Muscle of leg (tissue), 3 donors: ENCODE measurements at regions not wholly inside any gene's neighbourhood (a gene's known extent, or its start where the extent isn't known, plus 50 kb on each side); places are given as distances from the start of the nearest gene placed in this dataset.

Source experiments
- DNase-seq: peaks from one replicate; pipeline ENCODE4 v3.0.0; 2013
- H3K27ac ChIP-seq: one replicate; pipeline ENCODE4 v1.5.1; 2013; ENCODE audit warnings: mild to moderate bottlenecking, low read length, control low read depth
- H3K27me3 ChIP-seq: one replicate; pipeline ENCODE4 v1.6.1; 2013; ENCODE audit warnings: low read length; ENCODE audit not compliant: control insufficient read depth, insufficient read depth
- H3K36me3 ChIP-seq: one replicate; pipeline ENCODE4 v1.6.1; 2013; ENCODE audit warnings: low read length; ENCODE audit not compliant: control insufficient read depth, insufficient read depth
- H3K4me1 ChIP-seq: one replicate; pipeline ENCODE4 v1.6.1; 2013; ENCODE audit warnings: low read length; ENCODE audit not compliant: control insufficient read depth, insufficient read depth
- H3K4me3 ChIP-seq: one replicate; pipeline ENCODE4 v1.5.1; 2013; ENCODE audit warnings: low read length, control low read depth
- H3K9me3 ChIP-seq: replicated peaks from 2 replicates; pipeline ENCODE4 v1.6.1; 2013; ENCODE audit warnings: low read depth, low read length; ENCODE audit not compliant: control insufficient read depth
- WGBS: methylation state at CpG from one replicate; pipeline ENCODE4 v1.1.5; 2013; ENCODE audit warnings: missing lambda C conversion rate; ENCODE audit not compliant: insufficient coverage; 5-methylcytosine and 5-hydroxymethylcytosine counted together

DNA sequence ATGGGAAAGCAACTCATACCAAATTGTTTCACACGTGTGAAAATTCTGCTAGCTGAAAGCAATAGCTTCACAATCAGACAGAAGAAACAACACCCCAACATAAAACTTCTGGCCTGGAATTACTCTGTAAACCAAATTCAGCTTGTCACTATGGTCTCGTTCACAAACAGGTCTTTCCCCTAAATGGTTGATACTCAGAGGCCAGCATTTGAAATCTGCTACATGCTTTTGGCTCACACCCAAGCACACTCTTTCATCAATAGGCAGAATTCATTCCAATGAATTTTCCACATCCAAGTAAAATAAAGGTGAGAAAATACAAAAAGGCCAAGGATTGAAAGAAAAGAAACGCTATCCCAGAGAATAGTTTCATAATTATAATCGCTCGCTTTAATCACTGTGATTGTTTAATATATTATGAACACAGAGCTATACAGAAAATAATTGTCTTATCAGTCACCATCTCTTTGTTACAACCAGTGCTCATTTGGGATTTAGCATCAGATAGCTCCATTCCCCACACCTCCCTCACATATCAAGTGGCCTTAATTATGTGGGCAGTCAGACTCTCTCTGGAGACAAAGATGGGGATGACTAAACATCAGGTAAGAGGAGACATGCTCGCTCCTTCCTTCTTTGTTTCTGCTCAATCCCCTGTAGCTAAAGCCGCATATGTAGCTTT is 503.8 kb upstream of the ARRDC4 start:
- Histone ChIP-seq H3K36me3 (no peaks in the 10 kb centered on the region), H3K27me3 (no peaks in the 10 kb centered on the region), H3K4me3 (no peak overlapping the region), H3K27ac (no peak overlapping the region), H3K9me3 (no peaks in the 10 kb centered on the region), H3K4me1 (no peaks in the 10 kb centered on the region)
- DNase-seq = no peak
- WGBS = 37% methylated on average over 2 of the region's 7 CpGs

- Histone ChIP-seq H3K27ac (no peak overlapping the region), H3K4me3 (no peak overlapping the region), H3K4me1 (no peaks in the 10 kb centered on the region), H3K27me3 (no peaks in the 10 kb centered on the region), H3K36me3 (no peaks in the 10 kb centered on the region), H3K9me3 (no peaks in the 10 kb centered on the region)
- DNase-seq = no peak
- WGBS = no CpG with 5 or more reads among the region's 3 CpGs
These were observed 503.2 kb upstream of the ARRDC4 start for GRCh38 chr15:97457203-97457847.

DNA sequence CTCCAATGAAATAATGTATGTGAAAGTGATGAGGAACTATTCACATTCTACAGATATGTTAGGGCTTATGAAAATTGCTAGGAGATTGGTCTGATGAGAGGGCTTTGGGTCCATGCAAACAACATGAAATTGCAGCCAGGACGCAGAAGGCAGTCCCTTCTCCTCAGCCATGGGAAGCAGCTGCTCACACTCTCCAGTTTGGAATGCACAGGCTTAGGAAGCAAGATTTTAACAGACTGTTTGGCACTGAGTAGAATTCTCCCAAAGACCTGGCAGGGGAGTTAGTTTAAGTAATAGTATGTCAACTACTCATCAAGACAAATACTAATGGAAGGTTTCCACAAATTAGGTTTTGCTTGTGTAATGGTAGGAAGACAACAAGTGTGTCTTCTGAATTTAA is 500.7 kb upstream of the ARRDC4 start:
- H3K27ac ChIP-seq = no peak overlapping the region
- H3K4me1 ChIP-seq = no peaks in the 10 kb centered on the region
- peak; percentile 18 for DNase-seq
- no peaks in the 10 kb centered on the region for H3K36me3 ChIP-seq
- H3K4me3 ChIP-seq = no peak overlapping the region
- no peaks in the 10 kb centered on the region for H3K27me3 ChIP-seq
- no CpG with 5 or more reads among the region's 1 CpG for WGBS
- no peaks in the 10 kb centered on the region for H3K9me3 ChIP-seq

- H3K27ac ChIP-seq = no peak overlapping the region
- no CpG with 5 or more reads among the region's 1 CpG for WGBS
- DNase-seq = peak; percentile 53
These were observed 499.3 kb upstream of the ARRDC4 start for GRCh38 chr15:97461226-97461625.

GRCh38 chr15:97463696-97464095 is 496.8 kb upstream of the ARRDC4 start:
- Histone ChIP-seq H3K36me3 (no peaks in the 10 kb centered on the region), H3K9me3 (no peaks in the 10 kb centered on the region), H3K27me3 (no peaks in the 10 kb centered on the region), H3K4me3 (no peak overlapping the region), H3K4me1 (no peaks in the 10 kb centered on the region), H3K27ac (no peak overlapping the region)
- DNase-seq = no peak
- WGBS = 71% methylated on average over 3 of the region's 4 CpGs

More at GRCh38 chr15:97461226-97461625, 499.3 kb upstream of the ARRDC4 start:
- Histone ChIP-seq H3K27me3 (no peaks in the 10 kb centered on the region), H3K9me3 (no peaks in the 10 kb centered on the region), H3K36me3 (no peaks in the 10 kb centered on the region), H3K4me1 (no peaks in the 10 kb centered on the region), H3K4me3 (no peak overlapping the region)

DNA sequence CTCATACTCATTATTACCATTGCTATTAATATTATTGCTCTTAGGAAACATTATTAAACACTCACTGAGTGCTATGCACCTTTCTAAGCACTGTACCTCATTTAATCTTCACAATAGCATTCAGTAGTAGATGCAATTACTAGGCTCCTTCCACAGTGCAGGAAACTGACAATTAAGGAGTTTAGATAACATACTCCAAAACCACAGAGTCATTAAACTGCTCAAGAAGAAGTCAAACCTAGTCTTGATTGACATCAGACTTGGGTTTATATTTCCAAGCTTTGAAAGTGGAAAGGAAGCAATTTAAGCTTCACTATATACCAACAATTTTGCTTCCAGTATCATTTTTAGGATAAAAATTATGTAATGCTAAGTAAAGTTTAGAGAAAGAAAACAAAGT is 490.1 kb upstream of the ARRDC4 start:
- Histone ChIP-seq H3K4me1 (no peaks in the 10 kb centered on the region), H3K36me3 (no peaks in the 10 kb centered on the region), H3K27me3 (no peaks in the 10 kb centered on the region), H3K4me3 (no peak overlapping the region), H3K27ac (no peak overlapping the region), H3K9me3 (no peaks in the 10 kb centered on the region)
- no peak for DNase-seq

- Histone ChIP-seq H3K27me3 (no peaks in the 10 kb centered on the region), H3K36me3 (no peaks in the 10 kb centered on the region), H3K4me1 (no peaks in the 10 kb centered on the region), H3K27ac (no peak overlapping the region), H3K9me3 (peaks cover 2% of the 10 kb centered on the region), H3K4me3 (no peak overlapping the region)
- DNase-seq = no peak
- no CpG with 5 or more reads among the region's 1 CpG for WGBS
These were observed 486.9 kb upstream of the ARRDC4 start for GRCh38 chr15:97473627-97474026.

GRCh38 chr15:97479957-97480356 is 480.5 kb upstream of the ARRDC4 start:
- no peak overlapping the region for H3K4me3 ChIP-seq
- peaks cover 2% of the 10 kb centered on the region for H3K9me3 ChIP-seq
- H3K27me3 ChIP-seq = no peaks in the 10 kb centered on the region
- H3K27ac ChIP-seq = no peak overlapping the region
- H3K4me1 ChIP-seq = no peaks in the 10 kb centered on the region
- DNase-seq = no peak
- no peaks in the 10 kb centered on the region for H3K36me3 ChIP-seq
- WGBS = no CpG with 5 or more reads among the region's 3 CpGs

- Histone ChIP-seq H3K27me3 (no peaks in the 10 kb centered on the region), H3K4me1 (no peaks in the 10 kb centered on the region), H3K36me3 (no peaks in the 10 kb centered on the region), H3K27ac (no peak overlapping the region), H3K4me3 (no peak overlapping the region), H3K9me3 (peaks cover 2% of the 10 kb centered on the region)
- no peak for DNase-seq
- WGBS = no CpG with 5 or more reads among the region's 3 CpGs
These were observed 478.0 kb upstream of the ARRDC4 start for GRCh38 chr15:97482521-97482920.

DNA sequence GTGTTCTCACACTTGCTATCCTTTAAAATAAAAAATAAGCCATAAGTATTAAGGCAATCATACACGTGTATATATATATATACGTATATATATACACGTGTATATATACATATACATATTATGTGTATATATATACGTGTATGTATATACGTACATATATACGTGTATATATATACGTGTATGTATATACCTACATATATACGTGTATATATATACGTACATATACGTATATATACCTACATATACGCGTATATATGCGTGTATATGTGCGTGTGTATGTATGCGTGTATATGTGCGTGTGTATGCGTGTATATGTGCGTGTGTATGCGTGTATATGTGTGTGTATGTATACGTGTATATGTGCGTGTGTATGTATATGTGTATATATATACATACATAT is 477.3 kb upstream of the ARRDC4 start:
- no peak overlapping the region for H3K4me3 ChIP-seq
- H3K4me1 ChIP-seq = no peaks in the 10 kb centered on the region
- no peak overlapping the region for H3K27ac ChIP-seq
- peaks cover 2% of the 10 kb centered on the region for H3K9me3 ChIP-seq
- no peak for DNase-seq
- WGBS = no CpG with 5 or more reads among the region's 21 CpGs
- H3K27me3 ChIP-seq = no peaks in the 10 kb centered on the region
- no peaks in the 10 kb centered on the region for H3K36me3 ChIP-seq
